HEK293 (cell line): ENCODE measurements at regions not wholly inside any gene's neighbourhood (a gene's known extent, or its start where the extent isn't known, plus 50 kb on each side); places are given as distances from the start of the nearest gene placed in this dataset.

Source experiments
- KLF10 ChIP-seq: fragments of 450-650 bp; IDR thresholded peaks from 2 replicates; pipeline ENCODE4 v1.5.1; 2018; ENCODE audit warnings: missing biosample characterization, mild to moderate bottlenecking, missing genetic modification characterization
- ZNF366 ChIP-seq: fragments of 450-650 bp; formaldehyde crosslinking; conservative IDR thresholded peaks from 2 replicates; pipeline ENCODE4 v1.5.1; 2016; ENCODE audit warnings: missing biosample characterization, missing genetic modification characterization
- ZNF549 ChIP-seq: fragments of 450-650 bp; IDR thresholded peaks from 2 replicates; pipeline ENCODE4 v1.5.1; 2018; ENCODE audit warnings: missing biosample characterization, missing genetic modification characterization, mild to moderate bottlenecking, inconsistent platforms, moderate library complexity
- ZNF585B ChIP-seq: fragments of 450-650 bp; formaldehyde crosslinking; IDR thresholded peaks from 2 replicates; pipeline ENCODE4 v1.5.1; 2016; ENCODE audit warnings: missing biosample characterization, missing genetic modification characterization
- ZNF660 ChIP-seq: fragments of 450-650 bp; IDR thresholded peaks from 2 replicates; pipeline ENCODE4 v1.5.1; 2018; ENCODE audit warnings: missing biosample characterization, mild to moderate bottlenecking, missing genetic modification characterization
- TF ChIP-seq, protein P1 (sequence below): fragments of 450-650 bp; formaldehyde crosslinking; IDR thresholded peaks from 2 replicates; pipeline ENCODE4 v1.5.1; 2016; ENCODE audit warnings: missing biosample characterization, missing genetic modification characterization
- TF ChIP-seq, protein P2 (sequence below): fragments of 450-650 bp; formaldehyde crosslinking; conservative IDR thresholded peaks from 2 replicates; pipeline ENCODE4 v1.5.1; 2016; ENCODE audit warnings: low read depth, missing biosample characterization, missing genetic modification characterization

DNA sequence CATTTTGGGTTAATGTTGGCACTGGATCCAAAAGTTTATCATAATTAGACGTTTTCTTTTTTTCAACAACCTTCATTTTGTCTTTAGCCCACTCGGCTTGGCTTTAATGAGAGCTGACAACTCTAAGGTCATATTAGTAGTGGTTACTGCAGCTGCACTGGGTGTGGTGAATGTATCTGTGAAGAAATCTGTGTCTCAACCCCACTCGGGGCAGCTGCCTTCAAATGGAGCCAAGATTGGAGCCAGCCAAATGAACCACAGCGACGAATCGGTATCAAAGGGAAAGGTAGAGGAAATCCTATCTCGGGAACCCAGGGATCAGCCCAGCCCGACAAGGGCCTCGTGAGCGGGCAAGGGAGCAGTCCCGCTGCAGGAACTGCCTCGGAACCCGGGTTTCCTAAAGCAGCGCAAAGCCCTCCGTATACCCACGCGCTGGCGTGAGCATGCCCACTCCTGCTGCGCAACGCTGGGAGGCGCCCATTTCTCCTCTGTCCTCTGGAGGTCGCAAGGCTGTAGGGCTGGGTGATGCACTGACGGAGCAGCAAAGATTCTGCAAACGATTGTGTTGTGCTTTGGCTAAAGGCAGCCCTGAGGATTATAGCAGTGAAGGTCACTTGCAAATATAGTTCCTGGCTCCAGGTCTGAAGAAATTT is 98.7 kb upstream of the MBL2 start:
- TF ChIP-seq ZNF660 (tag by site-specific recombination) (no peak), ZNF549 (tag by site-specific recombination) (no peak), ZNF585B (tag by site-specific recombination) (no peak), ZNF366 (tag by site-specific recombination) (no peak), KLF10 (tag by site-specific recombination) (no peak)
- TF ChIP-seq, protein P1, sequence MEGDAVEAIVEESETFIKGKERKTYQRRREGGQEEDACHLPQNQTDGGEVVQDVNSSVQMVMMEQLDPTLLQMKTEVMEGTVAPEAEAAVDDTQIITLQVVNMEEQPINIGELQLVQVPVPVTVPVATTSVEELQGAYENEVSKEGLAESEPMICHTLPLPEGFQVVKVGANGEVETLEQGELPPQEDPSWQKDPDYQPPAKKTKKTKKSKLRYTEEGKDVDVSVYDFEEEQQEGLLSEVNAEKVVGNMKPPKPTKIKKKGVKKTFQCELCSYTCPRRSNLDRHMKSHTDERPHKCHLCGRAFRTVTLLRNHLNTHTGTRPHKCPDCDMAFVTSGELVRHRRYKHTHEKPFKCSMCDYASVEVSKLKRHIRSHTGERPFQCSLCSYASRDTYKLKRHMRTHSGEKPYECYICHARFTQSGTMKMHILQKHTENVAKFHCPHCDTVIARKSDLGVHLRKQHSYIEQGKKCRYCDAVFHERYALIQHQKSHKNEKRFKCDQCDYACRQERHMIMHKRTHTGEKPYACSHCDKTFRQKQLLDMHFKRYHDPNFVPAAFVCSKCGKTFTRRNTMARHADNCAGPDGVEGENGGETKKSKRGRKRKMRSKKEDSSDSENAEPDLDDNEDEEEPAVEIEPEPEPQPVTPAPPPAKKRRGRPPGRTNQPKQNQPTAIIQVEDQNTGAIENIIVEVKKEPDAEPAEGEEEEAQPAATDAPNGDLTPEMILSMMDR (tag by site-specific recombination) = no peak
- TF ChIP-seq, protein P2, sequence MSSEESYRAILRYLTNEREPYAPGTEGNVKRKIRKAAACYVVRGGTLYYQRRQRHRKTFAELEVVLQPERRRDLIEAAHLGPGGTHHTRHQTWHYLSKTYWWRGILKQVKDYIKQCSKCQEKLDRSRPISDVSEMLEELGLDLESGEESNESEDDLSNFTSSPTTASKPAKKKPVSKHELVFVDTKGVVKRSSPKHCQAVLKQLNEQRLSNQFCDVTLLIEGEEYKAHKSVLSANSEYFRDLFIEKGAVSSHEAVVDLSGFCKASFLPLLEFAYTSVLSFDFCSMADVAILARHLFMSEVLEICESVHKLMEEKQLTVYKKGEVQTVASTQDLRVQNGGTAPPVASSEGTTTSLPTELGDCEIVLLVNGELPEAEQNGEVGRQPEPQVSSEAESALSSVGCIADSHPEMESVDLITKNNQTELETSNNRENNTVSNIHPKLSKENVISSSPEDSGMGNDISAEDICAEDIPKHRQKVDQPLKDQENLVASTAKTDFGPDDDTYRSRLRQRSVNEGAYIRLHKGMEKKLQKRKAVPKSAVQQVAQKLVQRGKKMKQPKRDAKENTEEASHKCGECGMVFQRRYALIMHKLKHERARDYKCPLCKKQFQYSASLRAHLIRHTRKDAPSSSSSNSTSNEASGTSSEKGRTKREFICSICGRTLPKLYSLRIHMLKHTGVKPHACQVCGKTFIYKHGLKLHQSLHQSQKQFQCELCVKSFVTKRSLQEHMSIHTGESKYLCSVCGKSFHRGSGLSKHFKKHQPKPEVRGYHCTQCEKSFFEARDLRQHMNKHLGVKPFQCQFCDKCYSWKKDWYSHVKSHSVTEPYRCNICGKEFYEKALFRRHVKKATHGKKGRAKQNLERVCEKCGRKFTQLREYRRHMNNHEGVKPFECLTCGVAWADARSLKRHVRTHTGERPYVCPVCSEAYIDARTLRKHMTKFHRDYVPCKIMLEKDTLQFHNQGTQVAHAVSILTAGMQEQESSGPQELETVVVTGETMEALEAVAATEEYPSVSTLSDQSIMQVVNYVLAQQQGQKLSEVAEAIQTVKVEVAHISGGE (tag by site-specific recombination) = no peak
